AG09309 (cell line): ENCODE measurements at regions not wholly inside any gene's neighbourhood (a gene's known extent, or its start where the extent isn't known, plus 50 kb on each side); places are given as distances from the start of the nearest gene placed in this dataset.
A peak's percentile ranks its signal among the peaks of the same experiment; 100 is the strongest.
"Not testable (repeated sequence)": the region's sequence is repeated elsewhere in the genome, so short reads cannot be mapped to it uniquely, and the experiment has no call there.

Experiments
- DNase-seq: peaks from one replicate; pipeline ENCODE4 v3.0.0-alpha.2; 2010; ENCODE audit warnings: low read depth
- H3K4me3 ChIP-seq: 2 replicates; pipeline ENCODE4 v1.5.1; 2011; ENCODE audit warnings: mild to moderate bottlenecking, low read depth, low read length, moderate library complexity; ENCODE audit not compliant: control insufficient read depth
- CTCF ChIP-seq: IDR thresholded peaks from 2 replicates; pipeline ENCODE4 v1.5.1; 2011; ENCODE audit warnings: mild to moderate bottlenecking, low read depth, low read length, inconsistent platforms; ENCODE audit not compliant: insufficient read depth, control insufficient read depth; ENCODE audit errors: missing control alignments

- no peak overlapping the region for H3K4me3 ChIP-seq
- DNase-seq: no peak
- no peak for TF ChIP-seq CTCF
Measured at GRCh38 chr16:72644911-72645310, 403.0 kb downstream of the ZFHX3 start.

- no peak for TF ChIP-seq CTCF
Measured at GRCh38 chr16:72639494-72639893, 408.4 kb downstream of the ZFHX3 start.

GRCh38 chr16:72637306-72637705 is 410.6 kb downstream of the ZFHX3 start:
- DNase-seq: peak; percentile 37
- no peak overlapping the region for H3K4me3 ChIP-seq
- no peak for TF ChIP-seq CTCF

More at GRCh38 chr16:72639494-72639893, 408.4 kb downstream of the ZFHX3 start:
- DNase-seq: no peak
- no peak overlapping the region for H3K4me3 ChIP-seq

GRCh38 chr16:72635694-72636093 is 412.2 kb downstream of the ZFHX3 start:
- no peak overlapping the region for H3K4me3 ChIP-seq
- no peak for DNase-seq
- TF ChIP-seq CTCF: no peak

- no peak for TF ChIP-seq CTCF
- H3K4me3 ChIP-seq: no peak overlapping the region
- DNase-seq: no peak
Measured at GRCh38 chr16:72635104-72635503, 412.8 kb downstream of the ZFHX3 start.

GRCh38 chr16:72627182-72627896 is 420.6 kb downstream of the ZFHX3 start:
- not testable (repeated sequence) for H3K4me3 ChIP-seq, DNase-seq

- no peak overlapping the region for H3K4me3 ChIP-seq
- no peak for DNase-seq
- no peak for TF ChIP-seq CTCF
Measured at GRCh38 chr16:72626623-72627022, 421.3 kb downstream of the ZFHX3 start.
